ENCODE measurements at regions not wholly inside any gene's neighbourhood (a gene's known extent, or its start where the extent isn't known, plus 50 kb on each side); places are given as distances from the start of the nearest gene placed in this dataset.

DNA sequence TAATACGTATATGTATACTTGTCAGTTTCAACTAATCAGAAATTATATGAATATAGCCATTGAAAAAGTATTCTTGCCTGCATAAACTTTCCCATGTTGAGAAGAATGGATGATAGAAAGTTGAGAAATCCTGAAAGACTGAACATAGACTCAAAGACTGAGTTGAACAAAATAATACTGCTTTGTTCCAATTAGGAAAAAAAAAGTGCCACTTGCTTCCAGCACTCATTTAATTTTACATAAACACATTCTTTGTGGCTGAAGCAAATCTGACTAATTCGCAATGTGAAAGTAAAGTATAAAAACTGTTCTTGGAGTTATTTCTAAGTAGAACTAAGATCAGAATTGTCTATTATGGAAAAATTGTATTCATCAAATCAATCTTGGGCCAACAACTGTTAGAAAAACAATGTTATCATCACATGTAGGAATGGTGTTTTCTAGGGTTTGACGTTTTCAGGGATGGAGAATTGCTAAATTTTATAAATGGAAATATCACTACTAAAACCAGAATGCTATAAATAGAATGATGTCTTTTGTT lies 2334.6 kb downstream of the PCDH7 start:
- no peaks in the 10 kb centered on the region for H3K27me3 ChIP-seq (ENCODE audit: control insufficient read depth, insufficient read depth, low read length)
- H3K4me3 Mint-ChIP-seq = no peak overlapping the region
- no peaks in the 10 kb centered on the region for H3K4me1 ChIP-seq (ENCODE audit: control insufficient read depth, insufficient read depth, low read length)
- no peak for ATAC-seq
- intact Hi-C loops (cut with micrococcal nuclease) = no loop called here
- TF ChIP-seq, protein P1, sequence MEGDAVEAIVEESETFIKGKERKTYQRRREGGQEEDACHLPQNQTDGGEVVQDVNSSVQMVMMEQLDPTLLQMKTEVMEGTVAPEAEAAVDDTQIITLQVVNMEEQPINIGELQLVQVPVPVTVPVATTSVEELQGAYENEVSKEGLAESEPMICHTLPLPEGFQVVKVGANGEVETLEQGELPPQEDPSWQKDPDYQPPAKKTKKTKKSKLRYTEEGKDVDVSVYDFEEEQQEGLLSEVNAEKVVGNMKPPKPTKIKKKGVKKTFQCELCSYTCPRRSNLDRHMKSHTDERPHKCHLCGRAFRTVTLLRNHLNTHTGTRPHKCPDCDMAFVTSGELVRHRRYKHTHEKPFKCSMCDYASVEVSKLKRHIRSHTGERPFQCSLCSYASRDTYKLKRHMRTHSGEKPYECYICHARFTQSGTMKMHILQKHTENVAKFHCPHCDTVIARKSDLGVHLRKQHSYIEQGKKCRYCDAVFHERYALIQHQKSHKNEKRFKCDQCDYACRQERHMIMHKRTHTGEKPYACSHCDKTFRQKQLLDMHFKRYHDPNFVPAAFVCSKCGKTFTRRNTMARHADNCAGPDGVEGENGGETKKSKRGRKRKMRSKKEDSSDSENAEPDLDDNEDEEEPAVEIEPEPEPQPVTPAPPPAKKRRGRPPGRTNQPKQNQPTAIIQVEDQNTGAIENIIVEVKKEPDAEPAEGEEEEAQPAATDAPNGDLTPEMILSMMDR (IDR thresholded peaks at IDR 0.05) = no peak
- WGBS (ENCODE audit: insufficient coverage) = 100% methylated on average over 1 of the region's 3 CpGs
- no peaks in the 10 kb centered on the region for H3K9me3 ChIP-seq (ENCODE audit: control insufficient read depth, insufficient read depth, low read length)
- no peaks in the 10 kb centered on the region for H3K27me3 Mint-ChIP-seq (ENCODE audit: low read depth in 2 of 2)
- peaks cover 3 to 10% of the 10 kb centered on the region in 2 donors for H3K9me3 Mint-ChIP-seq
- H3K27ac Mint-ChIP-seq = no peak overlapping the region
- H3K36me3 Mint-ChIP-seq = no peaks in the 10 kb centered on the region
- no peak for DNase-seq
- H3K27ac ChIP-seq (ENCODE audit: low read length) = no peak overlapping the region
- no peaks in the 10 kb centered on the region for H3K36me3 ChIP-seq (ENCODE audit: control insufficient read depth, insufficient read depth, low read length)
- no peaks in the 10 kb centered on the region for H3K4me1 Mint-ChIP-seq
- no peak overlapping the region for H3K4me3 ChIP-seq (ENCODE audit: low read length)

DNA sequence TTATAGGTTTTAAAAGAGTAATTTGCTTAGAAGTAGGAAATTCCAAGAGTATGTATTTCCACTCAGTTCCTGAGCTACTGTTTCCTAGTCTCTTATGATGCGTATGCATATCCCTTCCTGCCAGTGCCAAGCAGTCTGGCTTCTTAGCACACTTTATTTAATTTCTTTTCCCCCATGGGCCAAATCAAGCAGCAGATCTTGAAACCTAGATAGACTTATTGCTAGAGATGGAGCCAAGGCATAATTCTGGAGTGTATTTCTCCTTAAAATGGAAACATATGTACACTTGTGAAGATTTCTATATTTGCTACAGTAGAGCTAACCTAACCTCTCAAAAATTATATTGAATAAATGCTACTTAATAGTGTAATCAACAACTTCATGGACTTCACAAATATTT lies 2337.6 kb downstream of the PCDH7 start:
- Mint-ChIP-seq H3K36me3 (no peaks in the 10 kb centered on the region), H3K27ac (no peak overlapping the region), H3K27me3 (ENCODE audit: low read depth in 2 of 2) (no peaks in the 10 kb centered on the region), H3K4me3 (no peak overlapping the region), H3K4me1 (no peaks in the 10 kb centered on the region), H3K9me3 (peaks cover 3 to 5% of the 10 kb centered on the region in 2 donors)
- H3K27ac ChIP-seq (ENCODE audit: low read length) = no peak overlapping the region
- H3K4me3 ChIP-seq (ENCODE audit: low read length) = no peak overlapping the region
- no peaks in the 10 kb centered on the region for H3K36me3 ChIP-seq (ENCODE audit: control insufficient read depth, insufficient read depth, low read length)
- DNase-seq (no peak), ATAC-seq (no peak)
- WGBS (ENCODE audit: insufficient coverage) = 100% methylated on average over 1 of the region's 1 CpG
- no peaks in the 10 kb centered on the region for H3K27me3 ChIP-seq (ENCODE audit: control insufficient read depth, insufficient read depth, low read length)
- intact Hi-C loops (cut with micrococcal nuclease) = no loop called here
- TF ChIP-seq, protein P1 (IDR thresholded peaks at IDR 0.05) = no peak
- no peaks in the 10 kb centered on the region for H3K4me1 ChIP-seq (ENCODE audit: control insufficient read depth, insufficient read depth, low read length)
- H3K9me3 ChIP-seq (ENCODE audit: control insufficient read depth, insufficient read depth, low read length) = peaks cover 5% of the 10 kb centered on the region

GRCh38 chr4:33058998-33059397 lies 2338.8 kb downstream of the PCDH7 start:
- Mint-ChIP-seq H3K9me3 (peaks cover 3 to 5% of the 10 kb centered on the region in 2 donors), H3K36me3 (no peaks in the 10 kb centered on the region)
- intact Hi-C loops (cut with micrococcal nuclease) = no loop called here

More at GRCh38 chr4:33058998-33059397, 2338.8 kb downstream of the PCDH7 start:
- ATAC-seq (no peak), DNase-seq (no peak)
- Histone ChIP-seq H3K36me3 (ENCODE audit: control insufficient read depth, insufficient read depth, low read length) (no peaks in the 10 kb centered on the region), H3K4me1 (ENCODE audit: control insufficient read depth, insufficient read depth, low read length) (no peaks in the 10 kb centered on the region), H3K27me3 (ENCODE audit: control insufficient read depth, insufficient read depth, low read length) (no peaks in the 10 kb centered on the region), H3K9me3 (ENCODE audit: control insufficient read depth, insufficient read depth, low read length) (peaks cover 5% of the 10 kb centered on the region), H3K27ac (ENCODE audit: low read length) (no peak overlapping the region), H3K4me3 (ENCODE audit: low read length) (no peak overlapping the region)
- TF ChIP-seq, protein P1 (IDR thresholded peaks at IDR 0.05) = no peak
- no peaks in the 10 kb centered on the region for H3K27me3 Mint-ChIP-seq (ENCODE audit: low read depth in 2 of 2)
- no peak overlapping the region for H3K27ac Mint-ChIP-seq
- no peak overlapping the region for H3K4me3 Mint-ChIP-seq
- H3K4me1 Mint-ChIP-seq = no peaks in the 10 kb centered on the region

All from natural killer cell (primary cell).